IPS DF 19.7 (cell line): ENCODE measurements at regions not wholly inside any gene's neighbourhood (a gene's known extent, or its start where the extent isn't known, plus 50 kb on each side); places are given as distances from the start of the nearest gene placed in this dataset.

Source experiments
- DNase-seq: peaks from one replicate; pipeline ENCODE4 v3.0.0-alpha.2; 2013; ENCODE audit warnings: low read depth, low spot score

- no peak for DNase-seq
Observed at GRCh38 chr21:41632748-41633475, 125.0 kb upstream of the TMPRSS2 start.

- DNase-seq, result no peak
Observed at GRCh38 chr21:41631564-41632461, 123.9 kb upstream of the TMPRSS2 start.

- no peak for DNase-seq
Observed at GRCh38 chr21:41630917-41631316, 123.0 kb upstream of the TMPRSS2 start.

- no peak for DNase-seq
Observed at GRCh38 chr21:41630249-41630648, 122.3 kb upstream of the TMPRSS2 start.

- DNase-seq, result no peak
Observed at GRCh38 chr21:41628256-41628655, 120.3 kb upstream of the TMPRSS2 start.

GRCh38 chr21:41627428-41627827 lies 119.5 kb upstream of the TMPRSS2 start:
- DNase-seq, result no peak

- no peak for DNase-seq
Observed at GRCh38 chr21:41626021-41626420, 118.1 kb upstream of the TMPRSS2 start.

- no peak for DNase-seq
Observed at GRCh38 chr21:41625428-41625827, 117.5 kb upstream of the TMPRSS2 start.

GRCh38 chr21:41624674-41625310 lies 116.8 kb upstream of the TMPRSS2 start:
- DNase-seq, result no peak

- no peak for DNase-seq
Observed at GRCh38 chr21:41623945-41624344, 116.0 kb upstream of the TMPRSS2 start.

- no peak for DNase-seq
Observed at GRCh38 chr21:41622831-41623548, 115.0 kb upstream of the TMPRSS2 start.

GRCh38 chr21:41622201-41622600 lies 114.2 kb upstream of the TMPRSS2 start:
- DNase-seq, result no peak

- no peak for DNase-seq
Observed at GRCh38 chr21:41621513-41621912, 113.6 kb upstream of the TMPRSS2 start.

GRCh38 chr21:41620982-41621381 lies 113.0 kb upstream of the TMPRSS2 start:
- DNase-seq, result no peak

- DNase-seq, result no peak
Observed at GRCh38 chr21:41620541-41620940, 112.6 kb upstream of the TMPRSS2 start.

- DNase-seq, result no peak
Observed at GRCh38 chr21:41616031-41616591, 108.2 kb upstream of the TMPRSS2 start.

GRCh38 chr21:41615613-41616012 lies 107.7 kb upstream of the TMPRSS2 start:
- no peak for DNase-seq

- no peak for DNase-seq
Observed at GRCh38 chr21:41614511-41614910, 106.6 kb upstream of the TMPRSS2 start.

- no peak for DNase-seq
Observed at GRCh38 chr21:41613533-41613909, 105.6 kb upstream of the TMPRSS2 start.

- no peak for DNase-seq
Observed at GRCh38 chr21:41612674-41613532, 104.9 kb upstream of the TMPRSS2 start.
